ENCODE measurements at regions not wholly inside any gene's neighbourhood (a gene's known extent, or its start where the extent isn't known, plus 50 kb on each side); places are given as distances from the start of the nearest gene placed in this dataset.

- TF ChIP-seq E2F8 (IDR thresholded peaks at IDR 0.05; ENCODE audit: low read depth, partially characterized antibody) = no peak
- no peak for TF ChIP-seq RCOR1 (conservative IDR thresholded peaks at IDR 0.05; ENCODE audit: low read depth, low read length)
- TF ChIP-seq IKZF2 (IDR thresholded peaks at IDR 0.05) = no peak
- TF ChIP-seq, protein P1, sequence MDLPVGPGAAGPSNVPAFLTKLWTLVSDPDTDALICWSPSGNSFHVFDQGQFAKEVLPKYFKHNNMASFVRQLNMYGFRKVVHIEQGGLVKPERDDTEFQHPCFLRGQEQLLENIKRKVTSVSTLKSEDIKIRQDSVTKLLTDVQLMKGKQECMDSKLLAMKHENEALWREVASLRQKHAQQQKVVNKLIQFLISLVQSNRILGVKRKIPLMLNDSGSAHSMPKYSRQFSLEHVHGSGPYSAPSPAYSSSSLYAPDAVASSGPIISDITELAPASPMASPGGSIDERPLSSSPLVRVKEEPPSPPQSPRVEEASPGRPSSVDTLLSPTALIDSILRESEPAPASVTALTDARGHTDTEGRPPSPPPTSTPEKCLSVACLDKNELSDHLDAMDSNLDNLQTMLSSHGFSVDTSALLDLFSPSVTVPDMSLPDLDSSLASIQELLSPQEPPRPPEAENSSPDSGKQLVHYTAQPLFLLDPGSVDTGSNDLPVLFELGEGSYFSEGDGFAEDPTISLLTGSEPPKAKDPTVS (IDR thresholded peaks at IDR 0.05; ENCODE audit: low read depth, low read length) = no peak
- no peak for TF ChIP-seq CHD4 (IDR thresholded peaks at IDR 0.05)
- TF ChIP-seq DPF2 (IDR thresholded peaks at IDR 0.05) = no peak
- no peak for TF ChIP-seq ZSCAN29 (IDR thresholded peaks at IDR 0.05)
- TF ChIP-seq ZNF207 (IDR thresholded peaks at IDR 0.05; ENCODE audit: borderline replicate concordance) = no peak
- no peak for TF ChIP-seq YY1 (IDR thresholded peaks at IDR 0.05; ENCODE audit: low read depth, low read length)
- TF ChIP-seq MYB (IDR thresholded peaks at IDR 0.05; ENCODE audit: borderline replicate concordance, low read depth, low read length) = no peak
Measured at GRCh38 chr21:14759285-14759684, 213.2 kb upstream of the SAMSN1 start (continued).

- Histone ChIP-seq H3K79me2 (ENCODE audit: control insufficient read depth, insufficient read depth, low read length) (peaks cover 2% of the 10 kb centered on the region), H3K27me3 (replicated peaks in 1 of 2; ENCODE audit: control insufficient read depth in 2 of 2, insufficient read depth in 2 of 2, low read length in 1 of 2) (no peaks in the 10 kb centered on the region), H3K4me3 (no peak overlapping the region), H3K4me2 (ENCODE audit: control insufficient read depth, insufficient read depth) (no peak overlapping the region), H4K20me1 (ENCODE audit: control insufficient read depth, insufficient read depth) (no peaks in the 10 kb centered on the region), H3K9ac (ENCODE audit: control insufficient read depth, insufficient read depth, low read length) (no peak overlapping the region), H3K27ac (ENCODE audit: control insufficient read depth, insufficient read depth) (no peak overlapping the region), H3K4me1 (ENCODE audit: control insufficient read depth, insufficient read depth, low read length) (peaks cover 3% of the 10 kb centered on the region), H3K36me3 (ENCODE audit: control insufficient read depth in 2 of 2, insufficient read depth in 2 of 2, low read length in 1 of 2) (no peaks in the 10 kb centered on the region), H3K9me3 (replicated peaks; ENCODE audit: control insufficient read depth, insufficient read depth, low read length) (no peaks in the 10 kb centered on the region; the same call in 1 of the 3 replicates), H2AFZ (ENCODE audit: control insufficient read depth, low read depth, low read length) (no peak overlapping the region)
- no peak for TF ChIP-seq TCF12 (IDR thresholded peaks at IDR 0.05; ENCODE audit: low read depth, low read length)
- no peak for TF ChIP-seq RAD21 (IDR thresholded peaks at IDR 0.05; ENCODE audit: insufficient read depth, low read depth, low read length)
- TF ChIP-seq ZBTB33 (IDR thresholded peaks at IDR 0.05) = no peak
- TF ChIP-seq NFXL1 (IDR thresholded peaks at IDR 0.05; ENCODE audit: borderline replicate concordance) = no peak
- BruUV-seq (replicated peaks) = no TSS peak
- ChIA-PET CTCF (interaction anchor here (1.0 kb wide), 1 partner anchor 21 kb away, joined by 3 read pairs; no protein-coding TSS in a partner anchor), SMC1A (ENCODE audit: uncharacterized antibody, unreplicated experiment) (no interaction called here), RAD21 (ENCODE audit: unreplicated experiment) (no interaction called here), POLR2A (no interaction called here)
- ATAC-seq = no peak
- intact Hi-C loops (cut with micrococcal nuclease; ENCODE audit: unreplicated experiment) (no loop called here), in situ Hi-C loops (cut with MboI) (no loop called here)
- DNase-seq (ENCODE audit: low read depth, low spot score) = no peak
- no peak for FAIRE-seq
Measured at GRCh38 chr21:14758849-14759248, 212.7 kb upstream of the SAMSN1 start.
